DND-41 (cell line): ENCODE measurements at regions not wholly inside any gene's neighbourhood (a gene's known extent, or its start where the extent isn't known, plus 50 kb on each side); places are given as distances from the start of the nearest gene placed in this dataset.

Experiments
- ATAC-seq: fragments of 200-7000 bp; cut with Tn5 transposase; 3 replicates; pipeline ENCODE4 v1.9.1; 2021; ENCODE audit warnings: low read depth; ENCODE audit not compliant: insufficient read depth
- DNase-seq: peaks from one replicate; pipeline ENCODE4 v3.0.0-alpha.2; 2020
- H2AFZ ChIP-seq: 2 replicates; pipeline ENCODE4 v1.6.0; 2012; ENCODE audit warnings: low read depth, low read length
- H3K27ac ChIP-seq: 2 replicates; pipeline ENCODE4 v1.5.1; 2012; ENCODE audit warnings: low read length, inconsistent platforms
- H3K27me3 ChIP-seq: fragments of 200-600 bp; sonication (generic); 2 replicates; pipeline ENCODE4 v1.6.0; 2012; ENCODE audit warnings: low read length, mild to moderate bottlenecking, inconsistent platforms; ENCODE audit not compliant: insufficient read depth, poor library complexity
- H3K36me3 ChIP-seq: 2 replicates; pipeline ENCODE4 v1.5.1; 2012; ENCODE audit warnings: low read length, inconsistent platforms; ENCODE audit not compliant: insufficient read depth
- H3K4me1 ChIP-seq: 2 replicates; pipeline ENCODE4 v1.5.1; 2012; ENCODE audit warnings: mild to moderate bottlenecking, low read length; ENCODE audit not compliant: insufficient read depth
- H3K4me2 ChIP-seq: 2 replicates; pipeline ENCODE4 v1.6.0; 2012; ENCODE audit warnings: mild to moderate bottlenecking, moderate library complexity, low read length, inconsistent platforms; ENCODE audit not compliant: insufficient read depth
- H3K4me3 ChIP-seq, 2 experiments: fragments of 200-600 bp in 1 of 2; shearing (Covaris generic) in 1 of 2; 2 replicates each; pipeline ENCODE4 v1.5.1; 2012 to 2016; ENCODE audit warnings: inconsistent platforms in 2 of 2, low read length in 2 of 2, mild to moderate bottlenecking in 2 of 2, low read depth in 1 of 2, moderate library complexity in 1 of 2
- H3K79me2 ChIP-seq: 2 replicates; pipeline ENCODE4 v1.6.0; 2012; ENCODE audit warnings: low read length, inconsistent platforms; ENCODE audit not compliant: insufficient read depth
- H3K9ac ChIP-seq: 2 replicates; pipeline ENCODE4 v1.6.0; 2012; ENCODE audit warnings: low read depth, mild to moderate bottlenecking, inconsistent platforms, low read length, moderate library complexity
- H3K9me3 ChIP-seq: 2 replicates; pipeline ENCODE4 v1.5.1; 2012; ENCODE audit warnings: low read length, moderate library complexity, mild to moderate bottlenecking, inconsistent platforms; ENCODE audit not compliant: insufficient read depth, severe bottlenecking
- H4K20me1 ChIP-seq: 2 replicates; pipeline ENCODE4 v1.6.0; 2012; ENCODE audit warnings: low read length; ENCODE audit not compliant: insufficient read depth
- EZH2 ChIP-seq: IDR thresholded peaks from 3 replicates; pipeline ENCODE4 v1.6.1; 2012; ENCODE audit warnings: borderline replicate concordance, low read depth, mild to moderate bottlenecking, moderate library complexity, low read length, inconsistent platforms; ENCODE audit not compliant: severe bottlenecking
- TF ChIP-seq, protein P1 (sequence below): IDR thresholded peaks from 2 replicates; pipeline ENCODE4 v1.5.1; 2012; ENCODE audit warnings: borderline replicate concordance, low read length, moderate library complexity, mild to moderate bottlenecking; ENCODE audit not compliant: poor library complexity, severe bottlenecking; ENCODE audit errors: extremely low read depth

DNA sequence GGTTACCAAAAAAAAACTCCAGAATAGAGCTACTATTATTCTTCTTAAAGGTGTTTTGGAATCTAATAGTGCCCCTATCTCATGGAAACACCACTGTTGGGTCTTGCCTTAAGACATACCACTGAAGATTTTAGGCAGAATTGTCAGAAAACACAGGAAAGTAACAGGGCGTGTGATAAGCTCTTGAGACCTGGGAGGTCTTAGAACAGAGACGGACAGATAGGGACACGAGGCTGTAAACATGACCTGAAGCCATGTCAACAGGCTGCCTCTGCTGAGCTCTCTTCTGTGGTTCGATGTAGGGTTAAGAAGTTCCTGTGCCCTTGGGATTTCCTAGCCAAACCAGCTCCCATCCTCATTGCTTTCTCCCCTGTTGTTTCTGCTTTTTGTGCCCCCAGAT is 69.3 kb downstream of the CTSL start:
- Histone ChIP-seq H2AFZ (no peak overlapping the region), H3K79me2 (no peaks in the 10 kb centered on the region), H3K4me3 (no peak overlapping the region), H3K27me3 (no peaks in the 10 kb centered on the region), H3K36me3 (no peaks in the 10 kb centered on the region), H3K4me2 (no peak overlapping the region), H3K9ac (no peak overlapping the region), H3K4me1 (no peaks in the 10 kb centered on the region), H4K20me1 (no peaks in the 10 kb centered on the region), H3K27ac (no peak overlapping the region), H3K9me3 (no peaks in the 10 kb centered on the region)
- no peak for DNase-seq
- ATAC-seq, result no peak
- TF ChIP-seq, protein P1, sequence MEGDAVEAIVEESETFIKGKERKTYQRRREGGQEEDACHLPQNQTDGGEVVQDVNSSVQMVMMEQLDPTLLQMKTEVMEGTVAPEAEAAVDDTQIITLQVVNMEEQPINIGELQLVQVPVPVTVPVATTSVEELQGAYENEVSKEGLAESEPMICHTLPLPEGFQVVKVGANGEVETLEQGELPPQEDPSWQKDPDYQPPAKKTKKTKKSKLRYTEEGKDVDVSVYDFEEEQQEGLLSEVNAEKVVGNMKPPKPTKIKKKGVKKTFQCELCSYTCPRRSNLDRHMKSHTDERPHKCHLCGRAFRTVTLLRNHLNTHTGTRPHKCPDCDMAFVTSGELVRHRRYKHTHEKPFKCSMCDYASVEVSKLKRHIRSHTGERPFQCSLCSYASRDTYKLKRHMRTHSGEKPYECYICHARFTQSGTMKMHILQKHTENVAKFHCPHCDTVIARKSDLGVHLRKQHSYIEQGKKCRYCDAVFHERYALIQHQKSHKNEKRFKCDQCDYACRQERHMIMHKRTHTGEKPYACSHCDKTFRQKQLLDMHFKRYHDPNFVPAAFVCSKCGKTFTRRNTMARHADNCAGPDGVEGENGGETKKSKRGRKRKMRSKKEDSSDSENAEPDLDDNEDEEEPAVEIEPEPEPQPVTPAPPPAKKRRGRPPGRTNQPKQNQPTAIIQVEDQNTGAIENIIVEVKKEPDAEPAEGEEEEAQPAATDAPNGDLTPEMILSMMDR, result no peak
- TF ChIP-seq EZH2, result no peak

DNA sequence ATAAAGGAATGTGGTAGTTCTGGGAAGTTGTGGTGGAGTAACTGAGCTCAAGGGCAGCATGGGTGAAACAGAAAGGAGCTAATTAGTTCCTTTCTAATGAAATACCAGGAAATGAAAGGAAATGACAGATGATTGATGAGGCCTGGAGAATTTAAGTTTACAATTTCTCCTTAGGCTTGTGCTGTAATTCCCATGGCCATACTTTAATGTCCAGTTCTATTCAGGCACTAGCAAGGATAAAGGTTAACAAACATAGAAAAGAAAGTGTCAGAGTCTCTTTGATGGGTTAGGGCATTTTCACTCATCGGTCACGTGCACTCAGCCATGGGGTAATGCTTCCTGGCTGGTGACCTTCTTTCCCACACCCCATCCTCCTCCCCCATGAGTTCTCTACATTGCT is 70.3 kb downstream of the CTSL start:
- H3K27ac ChIP-seq, result no peak overlapping the region
- no peak for DNase-seq
- H3K79me2 ChIP-seq, result no peaks in the 10 kb centered on the region

DNA sequence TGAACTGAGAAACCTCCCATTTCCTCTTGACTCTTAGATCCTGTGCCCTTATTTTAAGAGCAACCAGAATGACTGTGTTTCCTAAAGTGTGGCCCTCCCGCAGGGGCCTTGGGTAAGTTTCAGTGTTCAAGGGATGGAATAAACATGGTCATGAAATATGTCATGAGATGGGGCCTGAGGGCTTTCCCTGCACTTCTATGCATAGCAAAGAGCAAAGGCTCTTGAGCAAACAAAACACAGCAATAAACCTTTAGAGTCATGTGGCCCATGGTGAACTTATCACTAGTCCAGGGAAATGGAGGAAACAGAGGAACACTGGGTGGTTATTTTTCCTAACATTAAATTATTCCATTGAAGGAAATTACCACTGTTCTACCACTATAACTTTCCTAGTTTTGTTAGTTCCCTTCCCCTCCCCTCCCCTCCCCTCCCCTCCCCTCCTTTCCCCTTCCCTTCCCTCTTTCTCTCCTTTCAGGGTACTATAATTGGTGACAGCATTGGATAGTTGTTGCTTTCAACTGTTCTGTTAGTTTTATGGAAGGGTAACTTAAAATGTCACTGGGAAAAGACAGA is 72.4 kb downstream of the CTSL start:
- Histone ChIP-seq H3K36me3 (no peaks in the 10 kb centered on the region), H3K27ac (no peak overlapping the region), H3K79me2 (no peaks in the 10 kb centered on the region), H3K9me3 (no peaks in the 10 kb centered on the region), H3K4me2 (no peak overlapping the region), H3K9ac (no peak overlapping the region), H3K4me3 (no peak overlapping the region), H2AFZ (no peak overlapping the region), H4K20me1 (no peaks in the 10 kb centered on the region), H3K4me1 (no peaks in the 10 kb centered on the region), H3K27me3 (no peaks in the 10 kb centered on the region)
- DNase-seq (no peak), ATAC-seq (no peak)
- TF ChIP-seq, protein P1, result no peak
- no peak for TF ChIP-seq EZH2

More for the DNA sequence above, 70.3 kb downstream of the CTSL start:
- no peak overlapping the region for H3K4me2 ChIP-seq
- TF ChIP-seq, protein P1, result no peak
- TF ChIP-seq EZH2, result no peak
- no peaks in the 10 kb centered on the region for H3K9me3 ChIP-seq
- H3K4me1 ChIP-seq, result no peaks in the 10 kb centered on the region
- H3K4me3 ChIP-seq, result no peak overlapping the region
- no peaks in the 10 kb centered on the region for H3K27me3 ChIP-seq
- no peaks in the 10 kb centered on the region for H3K36me3 ChIP-seq
- no peak for ATAC-seq
- H2AFZ ChIP-seq, result no peak overlapping the region
- H4K20me1 ChIP-seq, result no peaks in the 10 kb centered on the region
- no peak overlapping the region for H3K9ac ChIP-seq

DNA sequence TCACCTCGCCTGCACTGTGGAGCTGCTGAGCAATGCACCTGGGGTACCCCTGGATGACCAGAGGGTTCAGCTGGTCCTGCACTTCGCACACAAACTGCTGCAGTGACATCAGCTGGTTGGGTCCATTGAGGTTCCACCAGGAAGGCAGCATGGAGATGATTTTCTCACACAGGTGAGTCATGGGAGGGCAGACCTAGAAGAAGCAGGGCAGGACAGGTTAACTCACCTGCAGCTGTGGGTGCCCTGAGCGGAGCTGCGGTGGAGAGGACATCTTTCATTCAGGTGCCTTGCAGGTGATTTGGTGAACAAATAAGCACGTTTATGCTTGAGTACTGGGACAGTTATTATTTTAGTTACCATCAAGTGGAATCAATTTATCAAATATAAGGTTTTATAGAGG is 73.6 kb downstream of the CTSL start:
- H3K36me3 ChIP-seq, result no peaks in the 10 kb centered on the region
- no peaks in the 10 kb centered on the region for H3K4me1 ChIP-seq
- no peak overlapping the region for H3K9ac ChIP-seq
- H3K27ac ChIP-seq, result no peak overlapping the region
- H3K4me2 ChIP-seq, result no peak overlapping the region
- DNase-seq (no peak), ATAC-seq (no peak)
- H3K27me3 ChIP-seq, result no peaks in the 10 kb centered on the region
- H2AFZ ChIP-seq, result no peak overlapping the region
- H3K4me3 ChIP-seq, result no peak overlapping the region
- no peaks in the 10 kb centered on the region for H4K20me1 ChIP-seq
- H3K9me3 ChIP-seq, result no peaks in the 10 kb centered on the region
- no peak for TF ChIP-seq EZH2
- TF ChIP-seq, protein P1, result no peak
- H3K79me2 ChIP-seq, result no peaks in the 10 kb centered on the region
